Hindlimb muscle (tissue), 1 donor: ENCODE measurements at regions not wholly inside any gene's neighbourhood (a gene's known extent, or its start where the extent isn't known, plus 50 kb on each side); places are given as distances from the start of the nearest gene placed in this dataset.
"Not testable (repeated sequence)": the region's sequence is repeated elsewhere in the genome, so short reads cannot be mapped to it uniquely, and the experiment has no call there.

Experiments used
- DNase-seq: peaks from one replicate; pipeline ENCODE4 v3.0.0-alpha.2; 2013

- DNase-seq: no peak
Observed at GRCh38 chr6:164057876-164058275, 643.4 kb downstream of the QKI start.

GRCh38 chr6:164051427-164051826 is 636.9 kb downstream of the QKI start:
- no peak for DNase-seq

- DNase-seq: no peak
Observed at GRCh38 chr6:164049517-164049988, 635.0 kb downstream of the QKI start.

GRCh38 chr6:164048840-164049516 is 634.5 kb downstream of the QKI start:
- no peak for DNase-seq

- no peak for DNase-seq
Observed at GRCh38 chr6:164045082-164045481, 630.6 kb downstream of the QKI start.

- not testable (repeated sequence) for DNase-seq
Observed at GRCh38 chr6:164043656-164044055, 629.1 kb downstream of the QKI start.

GRCh38 chr6:164042212-164042611 is 627.7 kb downstream of the QKI start:
- DNase-seq: no peak

GRCh38 chr6:164040994-164041393 is 626.5 kb downstream of the QKI start:
- no peak for DNase-seq

GRCh38 chr6:164039954-164040375 is 625.4 kb downstream of the QKI start:
- peak; percentile 44 for DNase-seq

- peak; percentile 31 for DNase-seq
Observed at GRCh38 chr6:164037171-164037870, 622.8 kb downstream of the QKI start.

- no peak for DNase-seq
Observed at GRCh38 chr6:164035900-164036485, 621.5 kb downstream of the QKI start.

GRCh38 chr6:164034602-164035140 is 620.2 kb downstream of the QKI start:
- DNase-seq: no peak

GRCh38 chr6:164025180-164025579 is 610.7 kb downstream of the QKI start:
- no peak for DNase-seq

GRCh38 chr6:164023535-164023934 is 609.0 kb downstream of the QKI start:
- no peak for DNase-seq

- DNase-seq: no peak
Observed at GRCh38 chr6:164022632-164023031, 608.1 kb downstream of the QKI start.

- DNase-seq: no peak
Observed at GRCh38 chr6:164021589-164022250, 607.2 kb downstream of the QKI start.

- no peak for DNase-seq
Observed at GRCh38 chr6:164020142-164020541, 605.6 kb downstream of the QKI start.

GRCh38 chr6:164018133-164018532 is 603.6 kb downstream of the QKI start:
- no peak for DNase-seq

GRCh38 chr6:164016056-164016455 is 601.5 kb downstream of the QKI start:
- DNase-seq: no peak

GRCh38 chr6:164015088-164015484 is 600.6 kb downstream of the QKI start:
- DNase-seq: no peak

- peak; percentile 54 for DNase-seq
Observed at GRCh38 chr6:164014346-164015087, 600.0 kb downstream of the QKI start.
